HFF-Myc (cell line): ENCODE measurements at regions not wholly inside any gene's neighbourhood (a gene's known extent, or its start where the extent isn't known, plus 50 kb on each side); places are given as distances from the start of the nearest gene placed in this dataset.

Experiments used
- DNase-seq: peaks from one replicate; pipeline ENCODE4 v3.0.0-alpha.2; 2011; ENCODE audit warnings: low read depth; ENCODE audit errors: extremely low read depth
- H3K4me3 ChIP-seq: replicated peaks from 2 replicates; pipeline ENCODE4 v1.5.1; 2011; ENCODE audit warnings: low read depth, mild to moderate bottlenecking, control low read depth, low read length
- TF ChIP-seq, protein P1 (sequence below): IDR thresholded peaks from 2 replicates; pipeline ENCODE4 v1.5.1; 2012; ENCODE audit warnings: mild to moderate bottlenecking, low read depth, low read length, control low read depth; ENCODE audit errors: missing control alignments

DNA sequence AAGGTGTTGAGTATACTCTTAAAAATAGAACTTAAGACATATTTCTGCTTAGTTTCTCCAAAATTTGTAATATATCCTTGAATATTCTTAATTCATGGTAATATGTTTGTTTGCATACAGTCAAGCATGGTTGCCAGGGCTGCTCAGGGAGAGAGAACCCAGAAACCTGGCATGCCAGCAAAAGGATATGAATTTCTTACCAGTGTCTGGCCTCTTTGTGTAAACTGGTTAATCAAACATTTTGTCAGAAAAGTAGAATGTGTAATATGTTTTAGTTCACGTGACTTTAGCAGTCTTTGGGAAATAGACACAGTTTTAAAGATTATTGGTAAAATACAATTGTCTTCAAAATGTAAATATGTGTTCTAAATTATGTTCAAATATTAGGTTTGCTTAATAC, 101.6 kb downstream of the AASDHPPT start:
- H3K4me3 ChIP-seq: no peak overlapping the region
- TF ChIP-seq, protein P1, sequence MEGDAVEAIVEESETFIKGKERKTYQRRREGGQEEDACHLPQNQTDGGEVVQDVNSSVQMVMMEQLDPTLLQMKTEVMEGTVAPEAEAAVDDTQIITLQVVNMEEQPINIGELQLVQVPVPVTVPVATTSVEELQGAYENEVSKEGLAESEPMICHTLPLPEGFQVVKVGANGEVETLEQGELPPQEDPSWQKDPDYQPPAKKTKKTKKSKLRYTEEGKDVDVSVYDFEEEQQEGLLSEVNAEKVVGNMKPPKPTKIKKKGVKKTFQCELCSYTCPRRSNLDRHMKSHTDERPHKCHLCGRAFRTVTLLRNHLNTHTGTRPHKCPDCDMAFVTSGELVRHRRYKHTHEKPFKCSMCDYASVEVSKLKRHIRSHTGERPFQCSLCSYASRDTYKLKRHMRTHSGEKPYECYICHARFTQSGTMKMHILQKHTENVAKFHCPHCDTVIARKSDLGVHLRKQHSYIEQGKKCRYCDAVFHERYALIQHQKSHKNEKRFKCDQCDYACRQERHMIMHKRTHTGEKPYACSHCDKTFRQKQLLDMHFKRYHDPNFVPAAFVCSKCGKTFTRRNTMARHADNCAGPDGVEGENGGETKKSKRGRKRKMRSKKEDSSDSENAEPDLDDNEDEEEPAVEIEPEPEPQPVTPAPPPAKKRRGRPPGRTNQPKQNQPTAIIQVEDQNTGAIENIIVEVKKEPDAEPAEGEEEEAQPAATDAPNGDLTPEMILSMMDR: no peak
- DNase-seq: no peak

DNA sequence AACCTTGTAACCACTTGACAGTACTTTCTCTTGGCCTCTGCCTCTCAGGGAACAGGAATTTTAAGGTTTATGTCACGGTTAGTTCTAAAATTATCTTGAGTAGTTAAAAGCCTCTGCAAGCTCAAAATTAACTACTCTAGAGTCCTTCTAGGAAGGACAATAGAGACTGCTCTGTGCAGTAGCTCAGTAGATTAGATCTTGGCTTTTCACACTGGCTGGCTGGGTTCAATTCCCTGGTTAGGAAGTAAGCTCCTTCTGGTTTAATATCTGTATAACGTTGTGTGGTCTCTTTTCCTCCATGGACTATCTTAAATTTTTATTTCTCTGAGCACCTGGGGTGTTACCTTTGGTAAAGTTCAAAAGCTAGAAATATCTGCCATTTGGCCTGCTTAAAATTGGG, 109.2 kb downstream of the AASDHPPT start:
- TF ChIP-seq, protein P1: no peak
- H3K4me3 ChIP-seq: no peak overlapping the region
- no peak for DNase-seq

DNA sequence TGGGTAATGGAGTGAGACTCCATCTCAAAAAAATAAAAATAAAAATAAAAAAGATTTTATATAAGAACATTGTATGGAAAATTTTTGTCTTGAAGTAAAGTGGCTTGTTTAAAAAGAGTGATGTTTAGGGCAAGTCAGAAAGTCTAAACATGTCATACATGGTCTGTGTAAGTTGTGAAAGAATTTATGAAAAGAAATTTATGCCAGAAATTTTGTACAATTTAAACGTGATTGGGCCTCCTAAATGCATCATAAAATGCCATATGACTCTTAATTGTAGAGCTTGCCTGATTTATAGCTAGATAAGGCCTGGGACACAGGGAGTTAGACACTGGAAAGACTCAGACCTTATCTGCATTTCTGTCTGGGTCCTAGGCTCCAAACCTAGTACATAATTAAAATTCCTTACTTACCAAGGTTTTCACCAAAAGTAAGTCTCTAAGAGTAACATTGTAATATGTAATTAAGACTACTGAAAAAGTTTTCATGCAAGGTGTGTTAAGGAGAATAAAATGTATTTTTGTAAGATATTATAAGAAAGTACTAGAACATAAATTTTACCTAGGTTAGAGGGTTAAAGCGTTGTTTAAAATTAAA, 110.5 kb downstream of the AASDHPPT start:
- no peak for DNase-seq
- TF ChIP-seq, protein P1: no peak
- H3K4me3 ChIP-seq: no peak overlapping the region

DNA sequence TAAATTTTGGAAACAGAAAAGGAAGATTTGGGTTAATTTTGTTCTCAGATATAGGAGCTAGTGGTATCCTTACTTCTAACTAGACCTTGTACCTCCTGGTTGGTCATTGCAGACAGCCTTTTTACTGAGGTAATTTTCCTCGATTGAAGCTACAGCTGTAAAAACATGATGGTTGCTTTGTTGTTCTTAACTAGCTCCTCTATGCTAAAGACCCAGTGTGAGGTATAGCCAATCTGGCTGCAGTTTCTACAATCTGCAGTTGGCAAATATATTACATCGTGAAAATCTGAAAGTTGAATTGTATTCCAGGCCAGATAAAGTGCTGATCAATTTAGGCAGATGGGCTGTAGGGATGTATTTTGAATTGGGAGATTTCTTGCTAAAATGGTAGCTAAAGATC, 116.5 kb downstream of the AASDHPPT start:
- no peak for DNase-seq
- no peak overlapping the region for H3K4me3 ChIP-seq
- TF ChIP-seq, protein P1: no peak

DNA sequence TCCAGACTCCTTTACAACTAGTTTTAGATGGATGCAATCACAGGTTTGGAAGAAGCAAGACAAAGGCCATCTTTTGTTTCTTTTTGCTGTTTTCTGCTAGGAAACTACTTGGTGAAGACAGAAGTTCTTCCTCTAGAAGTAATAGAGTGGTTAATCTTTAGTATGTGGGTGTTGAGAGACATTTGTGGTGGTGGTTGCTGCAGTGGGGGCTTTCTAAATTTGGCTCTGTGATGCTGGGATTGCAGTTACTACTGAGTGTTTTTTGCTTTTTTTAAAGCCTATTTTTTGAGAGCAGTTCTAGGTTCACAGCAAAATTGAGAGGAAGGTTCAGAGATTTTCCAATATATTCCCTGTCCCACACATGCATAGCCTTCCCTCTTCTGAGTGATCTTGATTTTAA, 120.0 kb downstream of the AASDHPPT start:
- no peak overlapping the region for H3K4me3 ChIP-seq
- TF ChIP-seq, protein P1: no peak
- DNase-seq: no peak

DNA sequence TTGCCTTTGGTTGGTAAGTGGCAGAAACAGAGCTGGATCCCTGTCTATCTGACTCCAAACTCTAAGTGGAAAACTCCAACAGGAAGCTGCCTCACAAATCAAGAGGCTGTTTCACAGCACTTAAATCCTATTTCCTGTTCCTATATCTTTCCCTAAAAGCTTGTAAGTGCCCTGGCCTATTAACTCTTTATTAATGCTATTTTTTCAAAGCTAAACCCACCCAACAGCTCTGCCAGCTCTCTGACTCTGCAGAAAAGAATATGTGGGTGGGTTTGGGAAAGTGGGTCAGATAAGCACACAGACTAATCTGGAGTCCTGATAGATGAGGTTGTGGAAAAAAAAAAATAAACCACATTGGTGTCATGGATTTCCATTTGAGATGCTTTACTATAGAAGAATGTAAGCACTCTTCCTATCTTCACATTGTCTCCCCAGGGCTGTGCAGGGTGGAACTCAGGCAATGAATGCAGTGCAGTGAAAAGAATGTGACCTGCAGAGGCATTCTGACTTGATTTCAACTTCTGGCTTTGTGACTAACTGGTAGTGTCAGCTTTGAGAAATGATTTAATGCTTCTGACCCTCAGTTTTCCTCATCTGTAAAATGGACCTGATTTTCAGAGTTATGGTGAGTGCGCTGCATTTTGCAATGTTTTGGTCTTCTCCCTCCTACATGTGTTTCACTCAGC, 125.6 kb downstream of the AASDHPPT start:
- no peak for DNase-seq
- TF ChIP-seq, protein P1: no peak
- no peak overlapping the region for H3K4me3 ChIP-seq
